Vagina (tissue), 2 donors: ENCODE measurements at regions not wholly inside any gene's neighbourhood (a gene's known extent, or its start where the extent isn't known, plus 50 kb on each side); places are given as distances from the start of the nearest gene placed in this dataset.

Experiments
- POLR2A ChIP-seq, 2 donors: fragments of 450-650 bp; IDR thresholded peaks; one replicate each; pipeline ENCODE4 v1.6.1; 2017; ENCODE audit warnings: antibody characterized with exemption in 2 of 2, mild to moderate bottlenecking in 2 of 2, moderate library complexity in 2 of 2
- TF ChIP-seq, protein P1 (sequence below), 3 experiments: fragments of 450-650 bp in 2 of 3; fragments of 200-600 bp in 1 of 3; sonication (generic) in 1 of 3; IDR thresholded peaks; one replicate each; pipeline ENCODE4 v1.5.1; 2017 to 2019; ENCODE audit warnings: antibody characterized with exemption in 3 of 3, mild to moderate bottlenecking in 2 of 3, moderate library complexity in 2 of 3

- TF ChIP-seq, protein P1, sequence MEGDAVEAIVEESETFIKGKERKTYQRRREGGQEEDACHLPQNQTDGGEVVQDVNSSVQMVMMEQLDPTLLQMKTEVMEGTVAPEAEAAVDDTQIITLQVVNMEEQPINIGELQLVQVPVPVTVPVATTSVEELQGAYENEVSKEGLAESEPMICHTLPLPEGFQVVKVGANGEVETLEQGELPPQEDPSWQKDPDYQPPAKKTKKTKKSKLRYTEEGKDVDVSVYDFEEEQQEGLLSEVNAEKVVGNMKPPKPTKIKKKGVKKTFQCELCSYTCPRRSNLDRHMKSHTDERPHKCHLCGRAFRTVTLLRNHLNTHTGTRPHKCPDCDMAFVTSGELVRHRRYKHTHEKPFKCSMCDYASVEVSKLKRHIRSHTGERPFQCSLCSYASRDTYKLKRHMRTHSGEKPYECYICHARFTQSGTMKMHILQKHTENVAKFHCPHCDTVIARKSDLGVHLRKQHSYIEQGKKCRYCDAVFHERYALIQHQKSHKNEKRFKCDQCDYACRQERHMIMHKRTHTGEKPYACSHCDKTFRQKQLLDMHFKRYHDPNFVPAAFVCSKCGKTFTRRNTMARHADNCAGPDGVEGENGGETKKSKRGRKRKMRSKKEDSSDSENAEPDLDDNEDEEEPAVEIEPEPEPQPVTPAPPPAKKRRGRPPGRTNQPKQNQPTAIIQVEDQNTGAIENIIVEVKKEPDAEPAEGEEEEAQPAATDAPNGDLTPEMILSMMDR (IDR thresholded peaks at IDR 0.05) = no peak
- TF ChIP-seq POLR2A (IDR thresholded peaks at IDR 0.05) = no peak
These were observed 374.7 kb upstream of the WWC1 start for GRCh38 chr5:167916706-167917105.
